ENCODE measurements at regions not wholly inside any gene's neighbourhood (a gene's known extent, or its start where the extent isn't known, plus 50 kb on each side); places are given as distances from the start of the nearest gene placed in this dataset.
"Not testable (repeated sequence)": the region's sequence is repeated elsewhere in the genome, so short reads cannot be mapped to it uniquely, and the experiment has no call there.

DNA sequence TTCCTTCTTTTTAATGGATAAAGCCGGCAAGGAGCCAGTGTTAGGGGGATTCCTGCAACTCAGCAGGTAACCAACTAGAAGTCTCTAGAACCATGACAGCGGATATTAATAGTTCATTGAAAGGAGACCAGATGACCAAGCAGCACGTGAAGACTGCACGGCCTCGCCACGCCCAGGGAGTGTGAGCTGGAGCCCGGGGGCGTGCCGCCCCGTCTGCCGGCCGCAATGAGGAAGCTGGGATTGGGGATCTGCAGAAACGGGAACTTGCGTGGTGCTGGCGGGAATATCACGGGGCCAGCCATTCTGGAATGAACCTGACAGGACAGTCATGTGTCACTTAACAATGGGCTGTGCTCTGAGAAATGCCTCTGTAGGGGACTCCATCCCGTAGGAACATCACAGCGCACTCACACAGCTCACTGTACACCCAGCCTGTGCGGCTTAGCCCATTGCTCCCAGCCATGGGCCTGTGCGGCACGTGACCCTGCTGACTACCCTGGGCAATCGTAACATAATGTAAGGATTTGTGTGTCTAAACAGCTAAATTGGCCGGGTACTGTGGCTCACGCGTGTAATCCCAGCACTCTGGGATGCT, 4092.8 kb upstream of the TPTE start:
- DNase-seq (ENCODE audit: low read depth in 2 of 2), result not testable (repeated sequence)

DNA sequence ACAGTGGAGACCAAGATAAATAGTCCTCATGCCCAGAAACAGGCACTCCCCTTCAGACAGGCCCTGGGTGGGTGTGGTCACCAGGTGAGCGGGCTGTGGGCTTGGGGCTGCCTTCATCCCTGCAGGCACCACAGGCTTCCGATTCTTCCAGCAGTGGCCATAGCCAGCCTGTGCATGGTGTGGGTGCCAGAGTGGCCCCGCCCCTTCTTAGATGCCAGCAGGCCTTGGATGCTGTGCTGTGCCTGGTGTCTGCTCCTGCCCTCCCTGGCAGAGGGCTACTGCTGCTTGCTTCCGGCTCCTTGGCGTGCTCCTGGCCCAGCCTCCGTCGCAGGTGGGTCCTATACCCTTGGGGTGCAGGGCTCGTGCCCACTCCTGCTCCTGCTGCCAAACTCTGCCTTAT, 4091.5 kb upstream of the TPTE start:
- not testable (repeated sequence) for DNase-seq (ENCODE audit: low read depth in 2 of 2)

DNA sequence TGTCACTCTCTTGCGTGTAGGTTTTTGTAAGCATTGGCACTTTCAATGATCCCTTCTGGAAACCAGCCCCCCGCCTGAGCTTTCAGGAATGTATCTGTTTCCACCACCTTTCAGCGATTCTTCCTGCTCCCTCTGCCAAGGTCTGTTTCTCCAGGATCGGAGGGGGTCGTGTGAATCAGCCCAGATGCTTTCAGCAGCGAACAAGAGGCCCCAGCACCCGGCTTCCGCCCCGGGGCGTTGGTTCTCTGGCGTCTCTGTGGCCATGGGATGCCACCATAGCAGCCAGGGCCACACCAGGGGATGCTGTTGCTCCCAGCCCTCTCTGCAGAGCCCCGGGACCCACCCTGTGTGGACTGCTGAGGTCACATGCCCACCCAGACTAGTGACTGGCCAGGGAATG, 4088.2 kb upstream of the TPTE start:
- not testable (repeated sequence) for DNase-seq (ENCODE audit: low read depth in 2 of 2)

DNA sequence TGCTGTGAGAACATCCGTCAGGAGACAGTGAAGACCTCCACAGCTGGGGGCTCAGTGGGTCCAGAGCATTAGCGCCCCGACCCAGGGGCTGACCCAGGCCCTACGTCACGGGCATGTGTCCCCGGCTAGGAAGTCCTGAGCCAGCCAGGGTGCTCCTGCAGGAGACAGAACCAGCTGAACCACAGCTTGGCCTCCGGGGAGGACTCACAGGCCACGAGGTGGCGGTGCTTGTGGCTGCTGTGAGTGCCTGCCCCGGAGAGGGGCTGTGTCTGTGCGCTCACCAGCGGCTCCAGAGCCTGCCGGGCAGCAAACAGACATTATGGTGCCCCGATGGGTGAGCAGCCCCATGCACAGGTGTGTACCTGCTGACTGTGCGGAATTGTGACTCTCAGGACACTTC, 4085.2 kb upstream of the TPTE start:
- not testable (repeated sequence) for DNase-seq (ENCODE audit: low read depth in 2 of 2)

DNA sequence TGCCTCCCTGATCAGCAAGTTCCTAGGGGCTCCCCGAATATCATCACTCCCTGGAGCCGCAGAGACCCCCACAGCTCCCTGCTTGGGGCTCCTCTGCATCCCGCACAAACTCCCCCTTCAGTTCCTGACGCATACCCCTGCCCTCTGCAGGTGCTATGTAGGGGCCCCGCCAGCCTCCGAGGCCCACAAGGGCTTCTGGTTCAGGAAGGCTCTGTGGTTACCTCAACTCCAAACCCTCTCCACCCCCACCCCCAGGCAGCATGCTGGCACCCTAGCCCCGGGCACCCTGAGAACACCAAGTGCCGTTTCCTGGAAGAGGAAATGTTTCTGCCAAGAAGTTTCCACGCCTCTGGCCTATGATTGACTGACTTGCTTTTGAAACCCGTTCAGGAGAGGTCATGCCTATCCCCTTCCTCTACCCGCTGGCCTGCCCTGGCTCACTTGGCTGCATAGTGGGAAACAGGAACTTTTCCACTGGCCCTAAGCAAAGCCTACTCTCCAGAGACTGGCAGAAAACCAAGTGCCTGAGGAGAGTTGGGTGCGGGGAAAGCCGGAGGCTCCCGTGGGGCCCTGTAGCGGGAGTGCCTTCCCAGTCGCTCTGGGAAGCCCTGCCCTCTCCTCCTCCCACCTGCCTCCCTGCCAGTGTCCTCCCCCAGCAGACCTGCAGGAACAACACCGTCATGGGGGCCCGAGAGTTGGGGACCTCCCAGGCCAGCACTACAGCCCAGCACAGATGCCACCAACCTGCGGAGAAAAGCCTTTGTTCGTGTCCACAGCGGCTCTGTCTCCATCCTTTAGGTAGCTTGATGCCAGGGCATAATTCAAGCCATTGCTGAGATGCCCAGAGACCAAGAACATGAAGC, 4084.2 kb upstream of the TPTE start:
- DNase-seq (ENCODE audit: low read depth in 2 of 2), result not testable (repeated sequence)

DNA sequence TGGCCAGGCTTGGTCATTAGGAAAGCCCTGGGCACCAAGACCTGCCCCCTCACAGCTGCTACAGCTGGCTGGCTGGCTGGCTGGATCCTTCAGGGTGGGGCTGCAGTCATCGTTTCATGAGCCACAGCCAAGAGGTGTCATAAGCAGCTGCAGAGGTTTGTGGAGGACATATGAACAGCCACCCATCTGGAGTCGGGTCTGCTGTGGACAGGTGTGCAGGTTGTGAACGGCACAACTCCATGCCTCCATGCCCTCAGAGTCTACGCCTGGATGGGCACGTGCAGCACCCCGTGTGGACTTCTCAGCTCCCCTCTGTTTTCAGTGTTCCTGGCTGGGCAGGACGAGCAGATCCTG, 4083.6 kb upstream of the TPTE start:
- not testable (repeated sequence) for DNase-seq (ENCODE audit: low read depth in 2 of 2)

DNA sequence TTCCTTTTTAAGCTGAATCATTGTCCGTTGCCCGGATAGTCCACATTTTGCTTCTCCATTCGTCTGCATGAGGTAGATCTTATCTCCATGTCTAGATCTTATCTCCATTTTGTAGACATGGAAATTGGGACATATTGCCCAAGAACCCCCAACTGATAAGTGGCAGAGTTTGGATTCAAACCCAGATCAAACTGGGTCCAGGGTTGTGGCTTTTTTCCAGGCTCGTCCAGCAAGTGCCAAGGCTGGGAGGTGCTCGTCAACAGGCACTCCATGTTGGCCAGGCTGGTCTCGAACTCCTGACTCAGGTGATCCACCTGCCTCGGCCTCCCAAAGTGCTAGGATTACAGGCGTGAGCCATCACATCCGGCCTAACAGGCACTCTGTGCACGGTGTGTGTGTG, 4082.3 kb upstream of the TPTE start:
- DNase-seq (ENCODE audit: low read depth in 2 of 2), result not testable (repeated sequence)

DNA sequence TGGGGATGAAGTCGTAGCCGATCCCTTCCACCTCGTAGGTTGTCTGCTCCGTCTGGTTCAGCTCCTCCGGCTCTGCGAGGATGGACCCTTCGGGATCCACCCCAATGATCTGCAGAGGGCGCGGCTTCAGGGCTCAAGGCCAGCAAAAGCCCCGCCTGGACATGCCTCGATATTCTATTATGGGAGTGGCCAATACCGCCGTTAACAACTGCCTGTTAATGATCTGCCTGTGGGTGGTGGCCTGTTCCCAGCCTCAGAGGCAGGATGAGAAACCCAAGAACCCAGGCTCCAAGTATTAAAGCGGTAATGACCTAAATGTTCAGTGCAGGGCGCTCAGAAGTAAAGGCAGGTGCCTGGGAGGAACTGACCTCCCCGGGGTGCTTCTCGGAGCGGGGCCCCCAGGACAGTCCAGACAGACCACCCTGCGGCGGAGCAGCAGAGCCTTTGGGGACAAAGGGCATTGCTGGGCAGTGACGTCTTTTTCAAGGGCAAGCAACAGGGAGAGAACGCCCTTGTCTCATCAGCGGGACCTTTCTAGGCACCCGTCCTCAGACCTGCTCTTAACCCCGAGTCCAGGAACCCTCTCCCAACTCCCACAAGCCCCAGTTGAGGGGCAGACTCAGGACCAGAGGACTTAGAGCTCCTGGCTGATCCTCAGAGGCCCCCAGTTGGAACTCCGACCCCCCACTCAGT, 4066.6 kb upstream of the TPTE start:
- DNase-seq (ENCODE audit: low read depth in 2 of 2), result not testable (repeated sequence)

DNA sequence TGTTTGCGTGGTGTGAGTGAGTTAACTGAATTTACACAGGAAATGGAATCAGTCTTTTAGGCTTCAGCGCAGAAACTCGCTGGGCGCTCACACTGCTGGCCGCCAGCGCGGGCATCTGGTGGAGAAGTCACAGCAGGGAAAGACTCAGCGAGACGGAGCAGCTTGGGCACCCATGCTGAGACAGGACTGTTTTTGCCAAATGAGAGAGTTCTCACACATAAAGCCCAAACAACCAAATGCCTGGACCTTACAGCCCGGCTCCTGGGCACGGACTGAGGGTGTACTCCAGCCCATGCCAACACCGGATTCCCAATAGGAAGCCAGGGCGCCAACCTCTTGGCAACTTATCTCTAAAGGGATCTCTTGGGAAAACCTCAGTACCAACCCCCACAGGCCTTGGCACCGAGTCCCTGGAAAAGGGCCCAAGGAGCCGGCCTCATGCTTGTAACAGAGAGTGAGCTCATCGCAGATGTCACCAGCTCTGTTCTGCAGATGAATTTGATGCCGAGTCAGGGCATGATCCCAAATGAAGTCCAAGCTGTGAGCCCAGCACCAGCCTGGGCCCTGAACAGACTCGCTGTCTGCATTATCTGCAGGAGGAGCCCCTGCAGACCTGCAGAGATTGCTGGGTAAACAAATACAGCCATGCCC, 4065.2 kb upstream of the TPTE start:
- not testable (repeated sequence) for DNase-seq (ENCODE audit: low read depth in 2 of 2)

DNA sequence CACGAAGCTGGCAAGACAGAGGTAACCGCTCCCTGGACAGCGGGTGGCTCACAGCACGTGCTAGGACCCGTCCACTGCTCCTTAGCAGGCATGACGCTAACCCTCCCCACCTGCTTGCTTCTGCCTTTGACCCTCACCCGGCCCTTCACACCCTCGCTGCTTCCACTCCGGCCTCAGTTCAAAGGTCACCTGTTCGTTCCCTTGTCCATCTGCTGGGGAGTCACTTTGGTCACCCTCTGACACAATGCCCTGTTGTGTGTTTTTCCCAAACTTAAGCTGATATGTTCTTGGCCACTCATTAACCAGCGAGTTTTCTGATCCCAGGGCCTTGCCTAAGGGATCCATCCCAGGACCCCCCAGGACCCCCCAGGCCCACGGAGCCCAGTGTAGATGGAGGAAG, 4061.6 kb upstream of the TPTE start:
- not testable (repeated sequence) for DNase-seq (ENCODE audit: low read depth in 2 of 2)

DNA sequence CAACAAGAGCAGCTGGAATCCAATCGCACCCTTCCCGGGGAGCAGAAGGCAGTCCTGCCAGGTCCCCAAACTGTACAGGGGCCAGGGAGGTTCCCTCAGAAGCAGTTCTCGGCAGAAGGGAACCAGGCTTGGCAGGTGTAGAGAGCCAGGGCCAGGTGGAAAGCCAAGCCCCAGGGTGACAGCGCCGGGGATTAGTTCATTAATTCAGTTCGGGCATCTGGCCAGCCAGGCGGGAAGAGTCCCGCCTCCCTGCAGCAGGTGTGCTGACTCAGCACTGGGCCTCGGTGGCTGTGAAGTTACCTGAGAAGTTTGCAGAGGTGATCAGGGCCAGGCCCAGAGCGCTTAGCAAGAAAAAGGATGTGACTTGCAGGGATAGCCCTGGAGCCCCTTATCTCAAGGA, 4060.0 kb upstream of the TPTE start:
- DNase-seq (ENCODE audit: low read depth in 2 of 2), result not testable (repeated sequence)

DNA sequence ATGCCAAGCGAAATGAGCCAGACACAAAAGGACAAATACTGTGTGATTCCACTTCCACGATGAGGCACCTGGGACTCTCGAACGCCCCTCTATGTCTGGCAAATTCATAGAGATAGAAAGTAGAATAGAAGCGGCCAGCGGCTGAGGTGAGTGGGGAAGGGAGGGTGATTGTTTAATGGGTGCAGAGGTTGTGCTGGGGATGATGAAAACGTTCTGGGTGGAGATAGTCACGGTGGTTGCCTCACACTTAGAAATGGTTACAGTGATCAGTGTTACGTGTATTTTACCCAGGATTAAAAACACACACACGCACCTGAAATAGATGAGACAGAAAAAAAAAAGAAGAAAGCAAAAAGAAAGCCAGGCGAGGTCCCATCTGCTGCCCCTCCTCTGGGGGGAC, 4057.0 kb upstream of the TPTE start:
- DNase-seq (ENCODE audit: low read depth in 2 of 2), result not testable (repeated sequence)

DNA sequence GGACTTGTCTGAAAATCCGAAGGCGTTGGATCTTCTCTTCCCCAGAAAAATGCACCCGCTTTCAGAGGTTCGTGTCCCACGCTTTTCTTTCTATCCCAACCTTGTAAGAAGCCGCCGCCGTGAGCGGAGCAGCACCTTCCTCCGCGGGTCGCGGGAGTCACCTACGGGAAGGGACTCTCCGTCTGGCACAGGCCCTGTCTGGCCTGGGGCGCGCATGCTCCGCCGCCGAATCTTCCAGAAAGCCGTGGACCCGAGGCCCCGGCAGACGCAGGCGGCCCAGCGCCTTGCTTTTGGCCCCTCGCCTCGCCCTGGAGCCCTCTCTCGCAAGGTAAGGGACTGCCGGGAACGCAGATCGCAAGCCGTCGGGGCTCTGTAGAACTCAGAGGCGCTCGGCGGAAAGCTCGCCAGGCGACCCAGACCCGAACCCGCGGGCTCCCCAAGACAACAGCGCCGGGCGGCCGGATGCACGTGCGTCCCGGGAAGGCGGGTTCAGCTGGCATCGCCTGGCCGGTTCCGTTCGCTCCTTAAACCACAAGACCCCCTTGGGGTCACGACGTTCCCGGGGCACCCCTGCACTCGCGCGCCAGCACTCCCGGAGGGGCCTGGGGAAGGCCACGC, 4055.2 kb upstream of the TPTE start:
- not testable (repeated sequence) for DNase-seq (ENCODE audit: low read depth in 2 of 2)

DNA sequence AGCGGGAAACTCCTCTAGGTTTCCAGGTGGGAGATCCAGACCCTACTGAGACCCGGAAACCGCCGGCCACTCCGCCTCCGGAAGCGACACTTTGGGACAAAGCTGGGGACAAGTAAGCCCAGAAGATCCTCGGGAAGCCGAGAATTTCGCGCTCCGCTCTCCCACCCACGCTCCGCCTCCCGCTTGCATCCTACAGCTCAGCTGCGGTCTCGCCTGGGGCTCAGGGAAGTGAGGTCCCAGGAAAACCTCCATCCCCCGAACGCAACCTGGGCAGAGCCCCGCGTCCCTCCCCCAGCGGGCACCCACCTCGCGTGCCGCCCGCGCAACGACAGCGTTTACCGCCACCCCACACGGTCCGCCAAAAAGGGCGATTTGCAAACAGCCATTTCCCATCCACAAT, 4054.7 kb upstream of the TPTE start:
- DNase-seq (ENCODE audit: low read depth in 2 of 2), result not testable (repeated sequence)

DNA sequence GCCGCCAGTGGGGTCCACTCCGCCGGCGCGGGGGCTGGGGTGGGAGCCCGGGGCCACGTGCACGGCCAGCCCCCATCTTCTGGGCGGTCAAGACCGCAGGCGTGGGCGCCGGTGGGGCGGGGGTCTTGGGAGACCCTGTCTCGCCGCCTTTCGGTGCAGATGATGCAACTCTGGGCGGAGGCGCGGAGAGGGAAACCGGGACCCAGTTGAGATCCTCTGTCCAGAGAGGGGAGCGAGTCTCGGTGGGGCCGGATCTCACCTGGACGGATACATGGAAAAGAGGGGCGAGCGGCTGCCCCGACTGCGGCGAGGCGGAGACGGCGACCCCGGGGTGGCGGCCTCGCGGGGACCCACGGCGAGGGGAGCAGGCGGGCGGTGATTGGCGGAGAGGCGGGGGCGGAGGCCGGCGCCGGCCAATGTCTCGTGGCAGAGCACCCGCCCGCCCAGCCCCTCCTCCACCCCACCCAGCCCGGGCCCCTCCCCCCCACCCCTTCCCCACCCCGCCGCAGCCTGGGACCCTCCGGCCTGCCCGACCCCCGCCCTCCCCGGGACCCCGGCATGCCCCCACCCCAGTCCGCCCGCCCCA, 4054.1 kb upstream of the TPTE start:
- not testable (repeated sequence) for DNase-seq (ENCODE audit: low read depth in 2 of 2)

DNA sequence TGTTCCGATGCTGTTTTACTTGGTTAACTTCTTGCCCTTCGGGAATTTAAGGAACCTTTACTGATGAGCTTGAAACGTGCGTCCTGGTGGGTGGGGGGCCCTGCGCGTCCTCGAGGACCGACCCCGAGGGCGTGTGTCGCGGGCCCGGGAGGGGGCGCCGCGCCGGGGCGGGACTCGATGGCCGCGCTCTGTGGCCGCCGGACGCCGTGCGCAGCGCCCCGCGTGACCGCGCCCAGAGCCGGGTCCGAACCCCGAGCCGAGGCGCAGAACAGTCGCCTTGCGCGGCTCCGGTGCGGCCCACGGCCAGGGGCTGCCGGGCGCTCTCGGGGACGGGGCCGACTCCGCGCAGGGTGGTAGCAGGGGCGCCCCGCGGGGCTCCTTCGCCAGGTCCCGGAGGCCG, 4053.5 kb upstream of the TPTE start:
- not testable (repeated sequence) for DNase-seq (ENCODE audit: low read depth in 2 of 2)

DNA sequence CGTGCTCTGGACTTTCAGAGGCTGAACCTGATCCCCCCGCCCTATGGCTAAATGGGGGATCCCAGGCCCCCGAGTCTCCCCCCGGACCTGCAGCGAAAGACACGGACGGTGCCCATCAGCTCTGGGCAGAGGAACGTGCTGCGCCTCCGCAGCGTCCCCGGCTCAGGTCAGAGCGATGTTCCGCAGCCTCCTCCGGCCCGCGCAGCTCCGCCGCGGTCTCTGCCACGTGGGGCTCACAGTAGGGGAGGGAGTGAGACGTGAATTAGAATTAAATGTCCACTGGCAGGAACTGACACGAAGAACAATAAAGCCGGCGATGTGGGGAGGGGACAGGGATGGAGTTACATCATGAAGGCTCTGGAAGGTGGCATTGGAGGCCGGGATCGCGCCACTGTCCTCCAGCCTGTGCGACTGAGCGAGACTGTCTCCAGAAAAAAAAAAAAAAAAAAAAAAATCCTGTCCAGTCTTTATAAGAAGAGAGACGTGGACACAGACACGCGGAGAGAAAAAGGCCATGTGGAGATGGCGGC, 4053.0 kb upstream of the TPTE start:
- not testable (repeated sequence) for DNase-seq (ENCODE audit: low read depth in 2 of 2)

DNA sequence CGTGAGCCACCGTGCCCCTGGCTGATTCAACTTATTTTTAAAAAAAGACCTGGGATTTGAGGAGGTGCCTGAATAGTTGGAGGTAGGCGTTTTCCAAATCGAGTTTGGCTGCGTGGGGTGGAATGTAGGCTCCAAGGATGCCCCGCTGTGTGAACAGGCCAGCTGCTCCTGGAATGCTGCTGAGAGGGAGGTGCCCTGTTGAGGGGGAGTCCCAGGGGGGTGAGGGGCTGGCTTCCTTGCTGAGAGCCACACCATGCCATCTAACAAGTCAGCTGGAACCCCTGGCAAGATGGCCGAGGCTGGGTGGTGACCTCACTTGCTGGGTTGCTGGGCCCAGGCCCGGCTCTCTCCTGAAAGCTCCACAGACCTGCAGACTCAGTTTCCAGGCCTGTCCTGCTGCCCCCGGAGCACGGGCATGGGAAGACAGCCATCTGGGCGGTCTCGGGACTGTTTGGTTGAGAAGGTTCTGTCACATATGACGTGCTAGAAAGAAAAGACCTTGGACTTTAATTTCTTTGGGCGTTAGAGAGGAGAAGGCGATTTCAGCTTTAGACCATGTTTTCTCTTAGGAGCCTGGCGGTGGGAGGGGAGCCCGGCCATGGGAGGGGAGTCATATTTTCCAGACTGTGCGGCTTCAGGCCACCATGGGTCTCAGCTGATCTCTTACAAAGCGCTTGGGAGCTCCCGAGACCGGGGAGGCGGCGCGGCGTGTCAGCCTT, 4047.0 kb upstream of the TPTE start:
- DNase-seq (ENCODE audit: low read depth in 2 of 2), result not testable (repeated sequence)

DNA sequence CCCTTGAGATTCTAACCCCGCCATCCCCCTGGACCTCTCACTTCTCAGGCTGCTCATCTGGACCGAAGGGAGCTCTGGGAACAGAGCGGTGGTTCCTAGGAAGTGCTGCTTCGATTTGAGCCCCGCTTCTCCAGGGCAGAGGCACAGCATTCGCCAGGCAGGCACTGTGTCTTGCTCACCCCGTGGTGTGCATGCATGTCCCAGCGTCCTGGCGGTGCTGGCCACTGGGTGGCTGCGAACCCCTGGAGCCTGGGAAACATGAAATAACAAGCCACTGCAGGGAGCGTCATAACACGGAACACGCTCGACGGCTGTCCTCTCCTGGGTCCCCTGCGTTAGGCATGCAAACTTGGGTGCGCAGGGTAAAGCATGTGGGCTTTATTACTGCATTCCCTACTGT, 4040.3 kb upstream of the TPTE start:
- DNase-seq (ENCODE audit: low read depth in 2 of 2), result not testable (repeated sequence)

DNA sequence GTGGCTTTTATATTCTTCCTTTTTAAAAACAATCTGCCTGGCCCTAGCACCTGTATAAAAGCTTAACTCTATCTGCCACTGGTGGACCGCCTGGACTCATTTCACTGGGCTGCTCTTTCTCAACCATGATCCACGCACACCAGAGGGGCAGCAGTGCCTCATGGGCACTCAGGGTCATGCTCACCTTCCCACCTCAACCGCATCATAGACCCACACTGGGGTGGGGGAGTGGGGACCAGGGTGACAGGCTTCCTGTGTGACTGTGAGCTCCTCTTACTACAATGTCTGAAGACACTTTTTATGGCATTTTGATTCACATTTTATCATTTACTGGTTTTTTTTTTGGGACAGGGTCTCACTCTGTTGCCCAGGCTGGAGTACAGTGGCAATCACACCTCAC, 4038.8 kb upstream of the TPTE start:
- DNase-seq (ENCODE audit: low read depth in 2 of 2), result not testable (repeated sequence)
